ENCODE measurements at regions not wholly inside any gene's neighbourhood (a gene's known extent, or its start where the extent isn't known, plus 50 kb on each side); places are given as distances from the start of the nearest gene placed in this dataset.

DNA sequence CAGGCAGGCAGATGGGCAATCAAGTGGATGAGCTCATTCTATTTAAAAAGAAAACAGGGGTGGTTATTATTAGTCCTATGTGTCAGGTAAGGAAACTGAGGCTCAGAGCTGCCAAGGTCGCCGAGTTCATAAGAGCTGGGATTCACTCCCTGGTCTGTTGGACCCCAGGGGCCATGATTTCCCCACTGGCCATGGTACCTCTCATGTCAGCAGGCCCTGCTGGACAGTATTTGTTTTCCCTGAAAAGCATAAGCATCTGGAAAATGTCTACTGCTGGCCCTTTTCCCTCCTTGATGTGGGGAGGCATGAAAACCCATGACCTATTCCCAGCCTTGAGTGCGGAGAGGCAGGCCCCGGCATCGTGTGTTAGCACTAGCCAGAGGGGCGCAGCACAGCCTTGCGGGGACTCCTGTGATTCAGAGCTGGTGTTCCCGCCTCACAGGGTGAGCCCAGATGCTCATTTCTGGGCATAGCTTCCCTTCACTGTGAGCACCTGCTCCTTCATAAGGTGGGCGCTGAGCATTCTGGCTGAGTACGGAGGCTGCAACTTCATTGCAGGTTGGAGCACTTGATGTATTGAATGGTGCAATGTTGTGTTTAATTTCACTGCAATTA, 617.5 kb downstream of the PTPRU start:
- DNase-seq (ENCODE audit: low read depth), result no peak

DNA sequence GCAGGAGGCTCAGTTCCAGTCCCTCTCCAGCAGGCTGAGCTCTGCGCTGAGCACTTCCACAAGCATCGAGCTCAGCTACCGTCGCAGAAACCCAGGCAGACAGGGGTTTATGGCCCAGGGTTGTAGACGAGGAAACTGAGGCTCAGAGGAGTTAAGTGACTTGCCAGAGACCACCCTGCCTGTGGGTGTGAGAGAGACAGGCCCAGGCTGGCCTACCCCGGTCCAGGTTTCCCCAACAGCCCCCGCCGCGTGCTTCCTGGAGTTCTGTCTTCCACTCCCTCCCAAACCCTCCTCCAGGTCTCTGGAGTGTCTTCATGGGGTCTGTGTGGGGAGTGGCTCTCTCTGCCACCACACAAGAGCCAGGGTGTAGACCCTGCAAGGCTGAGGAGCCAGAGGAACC, 615.9 kb downstream of the PTPRU start:
- DNase-seq (ENCODE audit: low read depth), result no peak

DNA sequence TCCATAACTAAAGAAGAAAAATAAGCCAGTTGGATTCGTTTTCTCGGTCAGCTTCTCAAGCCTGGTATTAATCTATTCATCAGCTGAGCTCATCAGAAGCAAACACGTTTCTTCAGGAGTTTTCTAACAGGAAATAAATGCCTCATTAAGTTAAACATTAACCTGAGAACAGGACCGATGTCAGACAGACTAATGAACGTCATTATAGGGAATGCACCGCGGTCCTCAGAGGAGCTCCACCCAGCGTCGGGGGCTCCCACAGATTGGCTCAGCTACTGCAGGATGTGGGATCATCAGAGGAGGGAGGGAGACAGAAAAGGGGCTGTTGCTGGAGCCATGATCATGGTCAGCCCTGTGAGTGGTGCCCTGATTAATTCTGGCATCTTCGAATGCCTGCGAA, 615.4 kb downstream of the PTPRU start:
- no peak for DNase-seq (ENCODE audit: low read depth)

DNA sequence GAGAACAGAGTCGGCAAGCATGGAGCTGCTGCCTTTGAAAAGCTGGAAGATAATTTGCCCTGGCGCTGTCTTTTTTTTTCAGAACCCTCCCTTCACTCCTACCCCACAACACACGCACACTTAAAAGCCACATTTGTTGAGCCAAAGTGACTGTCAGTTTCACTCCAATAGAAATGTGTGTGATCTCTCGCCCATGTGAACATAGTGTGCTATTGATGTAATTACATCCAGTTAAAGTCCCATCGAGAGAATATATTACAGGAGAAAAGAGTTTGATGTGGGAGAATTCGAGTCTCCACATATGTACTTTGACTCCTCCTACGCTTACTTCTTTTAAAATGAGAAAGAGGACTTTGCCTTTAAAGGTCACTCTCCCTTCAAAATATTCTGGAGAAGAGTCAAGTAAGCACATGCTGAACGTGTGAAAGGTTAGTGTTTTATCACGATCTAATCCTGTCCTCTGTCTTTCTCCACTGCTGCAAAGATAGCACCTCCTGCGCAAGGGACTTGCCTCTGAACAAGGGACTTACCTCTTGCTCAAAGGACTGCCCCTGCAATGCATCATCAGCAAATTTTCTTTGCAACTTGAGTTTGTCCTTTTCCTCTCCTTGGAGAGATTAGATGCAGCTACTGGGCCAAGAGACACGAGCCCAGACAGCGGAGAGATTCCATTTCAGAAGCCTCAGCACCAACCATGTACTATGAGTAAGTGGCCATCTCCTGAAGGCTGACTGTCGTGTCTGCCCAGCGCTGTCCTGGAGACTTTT, 613.9 kb downstream of the PTPRU start:
- no peak for DNase-seq (ENCODE audit: low read depth)

DNA sequence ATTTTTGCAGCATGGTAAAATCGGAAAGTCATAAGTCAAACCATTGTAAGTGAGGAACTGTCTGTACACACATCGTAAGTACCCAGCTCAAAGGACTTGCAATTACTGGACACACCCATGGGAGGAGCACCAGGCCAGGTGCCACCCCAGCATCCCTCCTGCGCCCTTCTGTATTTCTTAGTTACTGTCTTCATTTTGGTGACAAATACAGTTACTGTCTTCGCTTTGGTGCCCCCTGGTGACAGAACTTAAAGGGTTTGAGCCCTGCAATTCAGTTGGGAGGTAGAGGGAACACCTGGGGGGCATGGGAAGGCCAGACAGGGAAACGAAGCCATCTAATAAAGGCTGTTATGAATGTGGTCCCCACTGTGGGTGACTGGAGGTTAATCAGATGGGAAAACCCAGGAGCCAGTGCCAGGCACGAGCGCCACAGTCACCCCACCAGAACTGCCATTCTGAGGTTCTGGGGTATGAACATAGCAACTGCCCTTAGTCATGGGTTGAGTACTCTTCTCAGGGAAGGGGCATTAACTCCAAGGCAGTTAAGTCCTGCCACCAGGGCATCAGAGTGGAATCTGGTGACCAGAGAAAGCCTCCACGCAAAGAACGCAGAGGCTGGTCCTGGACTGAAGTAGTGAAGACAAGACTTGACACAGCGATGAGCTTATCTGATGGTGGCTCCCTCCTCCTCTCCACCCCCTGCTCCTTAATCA, 612.9 kb downstream of the PTPRU start:
- DNase-seq (ENCODE audit: low read depth), result peak; percentile 1

DNA sequence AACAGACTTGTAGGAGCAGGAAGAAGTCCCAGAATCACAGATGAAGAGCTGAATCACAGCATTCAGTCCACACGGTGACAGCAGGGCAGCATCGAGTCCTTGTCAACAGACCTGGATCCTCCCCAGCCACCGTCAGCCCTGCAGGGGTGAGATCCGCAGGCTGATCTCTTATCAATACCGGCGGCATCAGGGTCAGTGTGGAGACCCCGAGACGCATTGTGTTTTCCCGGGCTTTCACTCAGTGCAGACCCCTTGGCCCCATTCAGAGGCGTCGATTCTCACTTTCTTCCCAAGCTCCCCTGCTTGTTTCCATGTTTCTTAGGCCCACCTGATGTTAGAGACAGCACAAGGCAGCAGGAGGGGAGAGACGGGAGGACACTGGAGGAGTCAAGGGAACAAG, 609.6 kb downstream of the PTPRU start:
- DNase-seq (ENCODE audit: low read depth), result no peak

DNA sequence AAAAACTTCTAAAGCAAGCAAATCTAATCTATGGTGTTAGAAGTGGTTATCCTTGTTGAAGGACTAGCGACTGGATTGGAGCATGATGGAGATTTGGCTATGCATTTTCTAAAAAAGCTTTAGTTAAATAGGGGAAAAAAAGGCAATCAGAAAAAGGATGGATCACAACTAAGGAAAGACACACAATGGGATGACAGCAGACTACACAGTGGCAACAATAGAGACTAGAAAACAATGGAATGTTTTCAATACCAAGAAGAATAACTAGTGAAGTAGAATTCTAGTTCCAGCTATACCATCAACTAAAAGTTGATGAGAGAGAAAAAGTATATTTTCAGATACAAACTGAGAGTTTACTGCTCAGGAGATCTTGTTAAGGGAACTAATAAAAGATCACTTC, 605.8 kb downstream of the PTPRU start:
- DNase-seq (ENCODE audit: low read depth), result no peak

DNA sequence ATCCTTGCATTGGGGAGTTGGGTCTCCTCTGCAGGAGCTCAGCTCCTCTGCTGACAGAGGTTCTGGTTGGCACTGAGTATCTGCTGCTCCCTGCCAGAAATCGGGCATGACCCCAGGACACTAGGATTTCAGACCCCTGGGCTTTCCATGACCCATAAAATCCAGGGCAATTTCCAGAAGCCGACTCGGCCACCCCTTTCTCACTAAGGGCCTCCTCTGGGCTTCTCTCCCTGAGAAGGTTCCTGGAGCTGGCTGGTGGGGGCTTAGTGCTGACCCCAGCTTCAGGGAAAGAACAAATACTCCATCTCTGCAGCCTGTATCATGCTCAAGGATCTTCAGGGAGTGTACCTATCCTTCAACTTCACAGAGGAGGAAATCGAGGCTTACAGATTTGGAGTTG, 603.4 kb downstream of the PTPRU start:
- DNase-seq (ENCODE audit: low read depth), result no peak

DNA sequence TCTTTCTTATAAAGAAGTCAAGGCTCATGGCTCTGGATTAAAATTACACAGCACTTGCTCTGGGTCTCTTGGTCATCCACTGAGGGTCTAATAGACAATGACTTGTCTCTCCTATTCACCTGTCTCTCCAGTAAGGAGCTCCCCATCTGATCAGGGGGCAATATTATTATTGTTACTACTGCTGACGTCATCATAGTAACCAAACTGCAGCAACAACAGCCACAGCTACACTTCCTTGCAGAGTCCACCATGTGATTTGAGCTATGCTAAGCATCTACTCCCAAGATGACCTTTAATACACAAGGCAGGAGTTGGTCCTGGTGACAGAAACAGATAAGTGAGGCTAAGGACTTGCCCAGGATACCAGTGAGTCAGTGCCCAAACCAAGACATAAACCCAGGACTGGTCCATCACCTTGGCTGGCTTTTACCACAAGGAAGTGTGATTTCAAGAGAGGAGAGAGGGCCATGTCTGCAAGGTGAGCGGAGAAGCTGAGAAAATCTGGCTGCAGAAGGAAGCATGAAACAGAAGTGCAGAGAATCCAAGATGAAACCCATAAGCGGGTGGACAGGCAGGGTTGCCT, 602.5 kb downstream of the PTPRU start:
- no peak for DNase-seq (ENCODE audit: low read depth)

DNA sequence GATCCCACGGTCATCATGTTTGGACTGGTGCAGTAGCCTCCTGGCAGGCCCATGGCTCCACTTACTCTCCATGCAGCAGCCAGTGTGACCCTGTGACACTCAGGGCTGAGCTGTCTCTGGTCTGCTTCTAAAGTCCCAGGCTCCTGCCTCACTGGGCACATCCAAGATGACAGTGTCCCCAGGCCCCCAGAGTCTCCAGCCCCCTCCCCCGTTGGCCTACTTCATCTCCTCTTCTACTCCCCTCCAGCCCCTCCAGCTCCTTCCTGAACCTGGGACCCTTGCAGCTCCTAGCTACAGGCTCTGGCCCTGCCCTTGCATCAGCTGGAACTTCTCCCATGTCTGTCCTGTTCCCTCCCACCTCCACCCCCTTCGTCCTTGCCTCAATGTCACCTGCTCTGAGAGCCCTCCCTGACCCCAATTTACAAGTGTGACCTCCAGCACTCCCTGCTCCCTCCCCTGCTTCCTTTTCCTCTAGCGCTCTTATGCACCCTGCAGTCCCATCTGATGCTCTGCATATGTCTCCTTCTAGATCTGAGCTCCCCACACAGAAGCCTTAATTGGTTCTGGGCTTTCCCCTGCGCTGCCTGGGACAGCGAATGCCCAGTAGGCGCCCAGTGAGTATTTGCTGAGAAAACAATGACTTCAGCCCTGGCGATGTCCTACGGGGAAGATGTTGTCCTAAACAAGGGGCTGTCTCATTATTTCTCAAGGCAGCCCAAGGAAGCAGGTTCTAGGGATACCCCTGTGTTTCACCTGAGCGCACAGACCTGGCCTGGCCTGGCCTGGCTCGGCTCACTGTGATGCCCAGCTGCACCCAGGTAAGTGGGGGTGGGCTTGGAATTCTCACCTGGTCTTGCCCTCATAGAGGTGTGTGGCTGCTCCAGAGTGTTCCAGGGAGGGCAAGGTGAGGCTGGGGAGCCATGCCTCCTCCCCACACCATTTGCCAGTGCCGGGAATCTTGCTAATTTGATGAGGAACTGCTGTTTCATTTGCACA, 600.6 kb downstream of the PTPRU start:
- no peak for DNase-seq (ENCODE audit: low read depth)

DNA sequence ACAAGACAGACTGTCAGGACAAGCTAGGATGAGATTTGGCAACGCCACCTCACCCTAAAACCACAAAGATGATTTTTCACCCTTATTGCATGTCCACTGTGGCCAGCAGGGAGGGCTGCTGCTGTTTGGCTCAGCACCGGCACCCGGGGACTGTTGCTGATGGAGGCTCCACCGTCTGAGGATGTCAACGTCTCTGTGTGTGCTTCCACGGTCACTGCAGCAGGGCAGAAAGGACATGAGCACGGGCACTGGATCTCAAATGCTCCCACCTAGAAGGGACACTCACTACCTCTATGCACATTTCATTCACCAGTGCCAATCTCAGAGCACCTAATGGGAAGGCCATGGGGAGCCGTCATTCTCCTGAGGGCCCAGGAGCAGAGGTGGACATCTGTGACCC, 599.6 kb downstream of the PTPRU start:
- no peak for DNase-seq (ENCODE audit: low read depth)

DNA sequence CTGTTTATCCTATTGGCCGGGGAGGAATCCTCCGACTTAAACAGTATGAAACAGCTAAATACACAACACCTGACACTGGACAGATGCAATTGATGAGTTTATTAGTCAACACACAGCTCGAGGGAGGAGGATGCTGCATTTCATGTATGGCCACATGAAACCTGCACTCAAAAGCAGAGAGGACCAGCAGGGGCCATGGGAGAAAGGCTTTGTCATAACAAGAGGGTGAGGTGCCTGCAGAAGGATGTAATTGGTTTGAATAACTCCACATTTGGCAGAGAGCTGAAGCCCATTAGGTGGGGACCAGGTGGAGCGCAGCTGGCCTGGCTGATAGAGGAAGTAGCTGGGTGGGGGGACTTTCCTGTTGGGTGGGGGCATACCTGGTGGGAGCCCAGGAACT, 599.1 kb downstream of the PTPRU start:
- DNase-seq (ENCODE audit: low read depth), result no peak

DNA sequence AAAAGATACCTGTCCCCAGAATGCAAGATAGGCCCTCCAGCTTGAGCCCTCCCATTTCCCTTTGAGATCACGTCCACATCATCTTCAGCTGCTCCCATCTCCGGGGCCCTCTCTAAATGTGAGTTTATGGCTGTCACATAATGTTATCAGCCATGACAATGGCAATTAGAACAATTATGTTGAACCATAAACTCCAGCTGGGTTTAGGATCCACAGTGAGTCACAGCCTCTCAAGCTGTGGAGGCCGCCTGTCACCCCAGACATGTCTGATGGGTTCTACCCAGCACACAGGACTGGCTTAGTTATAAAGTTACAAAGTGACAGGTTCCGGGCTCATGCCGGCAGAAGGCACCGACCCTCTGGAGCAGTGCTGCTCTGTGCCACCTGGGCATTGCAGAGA, 597.3 kb downstream of the PTPRU start:
- DNase-seq (ENCODE audit: low read depth), result no peak

DNA sequence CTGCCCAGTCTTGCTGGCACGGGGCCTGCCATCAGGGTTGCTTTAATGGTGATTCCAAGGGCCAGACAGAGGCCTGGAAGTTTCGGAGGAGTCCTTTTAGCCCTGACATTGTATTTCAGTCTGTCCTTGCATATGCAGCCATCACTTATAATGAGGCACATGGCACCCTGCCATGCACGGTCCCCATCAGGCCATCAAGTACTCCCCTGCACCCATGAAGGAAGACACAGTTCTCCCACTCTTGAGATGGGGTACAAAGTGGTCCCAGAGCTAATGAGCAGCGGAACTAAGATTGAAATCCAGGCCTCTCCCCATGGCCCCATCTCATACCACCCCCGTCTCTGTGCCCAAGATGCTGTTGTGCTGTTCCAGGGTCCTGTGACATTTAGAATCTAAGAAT, 596.6 kb downstream of the PTPRU start:
- no peak for DNase-seq (ENCODE audit: low read depth)

DNA sequence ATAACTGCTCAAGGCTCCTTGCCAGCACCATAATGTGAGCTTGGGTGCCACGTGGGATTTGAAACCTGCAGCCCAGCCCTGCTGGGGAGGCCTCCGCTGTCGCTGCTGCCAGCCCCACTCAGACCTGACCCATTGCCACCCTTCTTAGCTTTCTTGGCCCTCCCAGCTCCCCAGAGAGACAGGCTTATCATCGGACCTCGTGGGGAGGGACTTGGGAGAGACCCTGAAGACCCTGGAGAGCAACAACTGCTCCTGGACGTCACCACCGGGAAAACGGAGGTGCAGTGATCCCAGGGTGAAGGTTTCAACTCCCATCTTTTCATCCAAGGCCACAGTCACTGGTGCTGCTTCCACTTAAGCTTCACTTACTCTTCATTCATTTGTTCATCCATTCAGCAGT, 596.1 kb downstream of the PTPRU start:
- DNase-seq (ENCODE audit: low read depth), result no peak

DNA sequence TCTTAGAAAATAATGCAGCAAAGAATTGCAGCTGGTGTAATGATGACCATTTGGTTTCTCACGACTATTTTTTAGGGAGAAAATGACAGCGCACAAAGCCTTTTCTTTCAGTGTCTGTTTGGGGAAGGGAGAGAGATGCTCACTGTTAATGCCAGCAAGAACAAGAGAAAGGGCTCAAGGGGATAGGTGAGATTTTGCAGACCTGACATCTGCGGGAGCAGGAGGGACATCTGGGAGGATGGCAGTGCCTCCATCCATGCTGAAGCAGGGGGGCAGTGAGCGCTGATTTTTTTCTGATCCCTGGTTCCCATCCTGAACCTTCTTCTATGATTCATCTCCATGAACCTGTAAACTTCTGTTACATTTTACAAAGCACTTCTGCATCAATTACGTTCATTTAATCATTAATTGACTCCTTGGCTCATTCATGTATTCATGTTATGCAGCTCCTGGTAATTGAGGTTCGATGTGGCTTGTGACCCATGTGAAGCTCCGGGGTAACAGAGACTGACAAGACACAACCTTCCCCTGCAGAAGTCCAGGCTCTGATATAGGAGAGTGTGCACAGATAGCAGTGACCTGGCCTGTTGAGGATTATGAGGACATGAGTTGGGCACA, 595.3 kb downstream of the PTPRU start:
- no peak for DNase-seq (ENCODE audit: low read depth)

DNA sequence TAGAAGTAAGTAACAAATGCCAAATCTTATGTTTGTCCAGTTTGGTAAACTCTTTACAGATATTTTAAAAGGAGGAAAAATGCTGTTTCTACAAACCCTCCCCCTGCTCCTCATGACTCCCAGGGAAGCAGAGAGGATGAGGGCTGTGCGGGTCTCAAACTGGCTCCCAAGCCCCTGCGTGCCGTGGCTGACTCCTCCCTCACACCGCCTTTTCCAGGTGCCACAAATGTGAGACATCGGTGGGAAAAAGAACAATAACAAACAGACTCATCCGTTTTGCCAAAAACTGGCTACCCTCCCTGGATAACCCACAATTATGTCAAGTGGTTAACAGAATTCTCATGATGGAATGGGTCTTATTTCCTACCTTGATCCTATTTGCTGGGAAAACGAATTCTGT, 594.6 kb downstream of the PTPRU start:
- DNase-seq (ENCODE audit: low read depth), result no peak

DNA sequence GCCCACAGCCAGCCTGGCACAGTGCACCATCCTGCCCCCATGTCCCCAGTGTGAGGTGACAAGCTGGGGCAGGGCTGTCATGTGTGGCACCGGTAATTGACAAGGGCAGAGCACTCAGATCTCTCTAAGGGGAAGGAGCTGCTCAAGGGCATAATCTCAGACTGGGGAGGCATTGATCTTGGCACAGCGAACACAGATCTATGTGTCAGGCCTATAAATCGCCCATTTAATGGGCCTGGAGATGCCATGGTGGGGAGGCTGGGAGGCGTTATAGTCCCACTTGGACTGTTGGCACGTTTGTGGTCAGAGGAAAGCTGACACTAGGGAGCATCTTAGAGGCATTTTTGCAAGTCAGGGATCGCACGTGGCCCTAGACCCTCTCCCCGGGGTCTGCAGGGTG, 594.1 kb downstream of the PTPRU start:
- no peak for DNase-seq (ENCODE audit: low read depth)

DNA sequence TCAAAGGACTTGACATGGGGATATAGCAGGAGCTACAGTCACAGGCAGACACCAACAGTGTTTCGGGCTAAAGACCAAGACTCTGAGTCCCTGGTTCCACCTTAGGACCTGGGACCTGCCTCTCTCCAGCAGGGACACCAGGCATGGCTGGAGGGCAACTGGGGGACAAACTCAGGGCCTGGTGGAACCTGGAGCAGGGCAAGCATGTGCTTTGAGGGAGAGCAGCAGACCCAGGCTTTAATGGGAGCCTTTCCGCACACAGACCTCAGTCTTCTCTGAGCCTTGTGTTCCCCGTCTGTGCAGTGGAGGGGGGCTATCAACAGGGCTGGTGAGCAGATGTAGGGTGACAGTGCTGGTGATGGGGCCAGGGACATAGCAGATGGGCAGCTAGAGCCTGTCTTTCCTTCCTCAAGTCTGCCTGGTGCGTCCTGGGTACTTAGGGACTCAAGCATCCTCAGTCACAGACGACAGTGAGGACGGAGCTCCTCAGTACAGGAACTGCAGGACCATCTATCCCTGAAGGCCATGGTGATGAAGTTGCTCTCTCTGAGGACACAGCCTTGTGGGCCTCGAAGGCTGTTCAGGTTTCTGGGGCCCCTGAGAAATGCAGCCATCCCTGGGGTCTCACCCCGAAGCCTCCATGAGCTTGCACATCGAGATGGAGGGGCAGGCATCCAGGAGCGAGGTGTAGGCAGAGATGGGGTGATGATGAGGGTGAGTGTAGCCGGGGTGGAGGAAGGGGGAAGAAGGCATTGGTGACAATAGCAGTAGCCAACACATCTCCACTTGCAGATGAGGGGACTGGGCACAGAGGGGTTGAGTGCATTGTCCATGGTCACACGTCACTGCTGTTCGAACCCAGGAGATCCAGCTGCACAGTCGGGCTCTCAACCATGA, 593.4 kb downstream of the PTPRU start:
- no peak for DNase-seq (ENCODE audit: low read depth)

Data from LHCN-M2 (cell line).